GM12872 (cell line): ENCODE measurements at regions not wholly inside any gene's neighbourhood (a gene's known extent, or its start where the extent isn't known, plus 50 kb on each side); places are given as distances from the start of the nearest gene placed in this dataset.

ENCODE experiments used
- TF ChIP-seq, protein P1 (sequence below): IDR thresholded peaks from 3 replicates; pipeline ENCODE4 v1.5.1; 2011; ENCODE audit warnings: low read depth, mild to moderate bottlenecking, low read length, moderate library complexity; ENCODE audit not compliant: insufficient read depth

DNA sequence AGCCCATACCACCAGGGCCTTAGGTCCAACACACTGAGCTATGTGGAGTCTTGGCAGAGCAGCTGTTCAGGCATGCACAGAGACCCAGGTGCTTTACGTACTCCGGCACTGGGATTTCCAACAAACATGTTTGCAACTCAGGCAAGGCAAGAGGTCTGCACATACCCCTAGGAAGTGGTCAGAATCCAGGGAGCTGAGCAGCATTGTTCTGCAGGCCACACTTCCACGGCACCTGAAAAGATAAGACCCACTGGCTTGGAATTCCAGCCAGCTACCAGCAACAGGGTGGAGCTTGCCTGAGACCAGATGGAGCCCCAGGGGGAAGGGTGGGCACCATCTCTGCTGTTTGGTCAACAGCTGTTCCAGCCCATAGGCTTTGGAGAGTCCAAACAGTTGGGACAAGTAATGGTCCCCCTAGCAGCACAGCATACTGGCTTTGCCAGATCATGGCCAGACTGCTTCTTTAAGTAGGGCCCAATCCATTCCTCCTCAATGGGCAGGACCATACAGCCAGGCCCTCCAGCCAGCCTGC, 51.7 kb upstream of the LRRC8B start:
- TF ChIP-seq, protein P1, sequence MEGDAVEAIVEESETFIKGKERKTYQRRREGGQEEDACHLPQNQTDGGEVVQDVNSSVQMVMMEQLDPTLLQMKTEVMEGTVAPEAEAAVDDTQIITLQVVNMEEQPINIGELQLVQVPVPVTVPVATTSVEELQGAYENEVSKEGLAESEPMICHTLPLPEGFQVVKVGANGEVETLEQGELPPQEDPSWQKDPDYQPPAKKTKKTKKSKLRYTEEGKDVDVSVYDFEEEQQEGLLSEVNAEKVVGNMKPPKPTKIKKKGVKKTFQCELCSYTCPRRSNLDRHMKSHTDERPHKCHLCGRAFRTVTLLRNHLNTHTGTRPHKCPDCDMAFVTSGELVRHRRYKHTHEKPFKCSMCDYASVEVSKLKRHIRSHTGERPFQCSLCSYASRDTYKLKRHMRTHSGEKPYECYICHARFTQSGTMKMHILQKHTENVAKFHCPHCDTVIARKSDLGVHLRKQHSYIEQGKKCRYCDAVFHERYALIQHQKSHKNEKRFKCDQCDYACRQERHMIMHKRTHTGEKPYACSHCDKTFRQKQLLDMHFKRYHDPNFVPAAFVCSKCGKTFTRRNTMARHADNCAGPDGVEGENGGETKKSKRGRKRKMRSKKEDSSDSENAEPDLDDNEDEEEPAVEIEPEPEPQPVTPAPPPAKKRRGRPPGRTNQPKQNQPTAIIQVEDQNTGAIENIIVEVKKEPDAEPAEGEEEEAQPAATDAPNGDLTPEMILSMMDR, result no peak
